ENCODE measurements at regions not wholly inside any gene's neighbourhood (a gene's known extent, or its start where the extent isn't known, plus 50 kb on each side); places are given as distances from the start of the nearest gene placed in this dataset.

DNA sequence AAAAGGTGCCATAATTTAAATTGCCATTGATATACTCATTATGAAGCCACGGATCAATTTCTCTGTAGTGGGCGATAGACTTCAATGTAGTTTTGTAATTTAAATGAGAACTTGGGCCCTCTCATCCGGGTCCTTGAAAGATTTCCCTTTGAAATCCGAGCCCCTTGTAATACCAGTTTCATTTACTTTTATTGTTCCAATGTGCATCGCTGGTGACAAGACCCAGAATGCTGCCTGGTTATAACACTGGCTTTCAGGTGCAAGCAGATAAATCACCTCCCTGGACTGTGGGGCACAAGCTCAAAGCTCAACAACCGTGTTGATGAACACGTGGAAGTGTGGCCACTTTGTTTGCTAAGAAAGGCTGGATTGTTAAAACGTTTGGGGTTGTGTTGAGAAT lies 68.9 kb upstream of the FZD10 start:
- TF ChIP-seq EZH2phosphoT487 (conservative IDR thresholded peaks at IDR 0.05; ENCODE audit: low read length), result no peak
- no peak for TF ChIP-seq CTCF (IDR thresholded peaks at IDR 0.05; ENCODE audit: insufficient read depth, low read length, poor library complexity, severe bottlenecking)
- H4K20me1 ChIP-seq (ENCODE audit: low read depth, low read length), result no peaks in the 10 kb centered on the region
- no peak overlapping the region for H3K9ac ChIP-seq (ENCODE audit: low read length)
- no peaks in the 10 kb centered on the region for H3K9me2 ChIP-seq (replicated peaks; ENCODE audit: insufficient read depth, low read length)
- no peak overlapping the region for H3K4me3 ChIP-seq (ENCODE audit: insufficient read depth, low read length, poor library complexity, severe bottlenecking)
- H3F3A ChIP-seq (ENCODE audit: insufficient read depth), result no peaks in the 10 kb centered on the region
- no peaks in the 10 kb centered on the region for H3K79me2 ChIP-seq (ENCODE audit: insufficient read depth, low read length)
- no peak overlapping the region for H3K4me2 ChIP-seq (ENCODE audit: low read depth, low read length, poor library complexity, severe bottlenecking)
- H3K27me3 ChIP-seq (ENCODE audit: low read length), result no peaks in the 10 kb centered on the region
- H2AFZ ChIP-seq (ENCODE audit: low read depth, low read length, severe bottlenecking), result no peak overlapping the region
- H3K36me3 ChIP-seq (ENCODE audit: low read length), result no peaks in the 10 kb centered on the region
- H3K27ac ChIP-seq (ENCODE audit: low read depth, low read length), result no peak overlapping the region
- no peaks in the 10 kb centered on the region for H3K9me3 ChIP-seq (ENCODE audit: insufficient read depth, low read length)

GRCh38 chr12:130097342-130097741 lies 64.9 kb upstream of the FZD10 start:
- no peak overlapping the region for H2AFZ ChIP-seq (ENCODE audit: low read depth, low read length, severe bottlenecking)
- TF ChIP-seq EZH2phosphoT487 (conservative IDR thresholded peaks at IDR 0.05; ENCODE audit: low read length) (no peak), CTCF (IDR thresholded peaks at IDR 0.05; ENCODE audit: insufficient read depth, low read length, poor library complexity, severe bottlenecking) (no peak)
- no peaks in the 10 kb centered on the region for H3K27me3 ChIP-seq (ENCODE audit: low read length)
- no peak overlapping the region for H3K9ac ChIP-seq (ENCODE audit: low read length)
- no peaks in the 10 kb centered on the region for H3K36me3 ChIP-seq (ENCODE audit: low read length)
- no peak overlapping the region for H3K27ac ChIP-seq (ENCODE audit: low read depth, low read length)
- H3K4me2 ChIP-seq (ENCODE audit: low read depth, low read length, poor library complexity, severe bottlenecking), result no peak overlapping the region
- no peaks in the 10 kb centered on the region for H3F3A ChIP-seq (ENCODE audit: insufficient read depth)
- H3K79me2 ChIP-seq (ENCODE audit: insufficient read depth, low read length), result no peaks in the 10 kb centered on the region
- no peaks in the 10 kb centered on the region for H4K20me1 ChIP-seq (ENCODE audit: low read depth, low read length)
- H3K9me2 ChIP-seq (replicated peaks; ENCODE audit: insufficient read depth, low read length), result no peaks in the 10 kb centered on the region
- no peaks in the 10 kb centered on the region for H3K9me3 ChIP-seq (ENCODE audit: insufficient read depth, low read length)
- H3K4me3 ChIP-seq (ENCODE audit: insufficient read depth, low read length, poor library complexity, severe bottlenecking), result no peak overlapping the region

GRCh38 chr12:130097798-130098255 lies 64.4 kb upstream of the FZD10 start:
- Histone ChIP-seq H3K79me2 (ENCODE audit: insufficient read depth, low read length) (no peaks in the 10 kb centered on the region), H3K4me2 (ENCODE audit: low read depth, low read length, poor library complexity, severe bottlenecking) (no peak overlapping the region), H3F3A (ENCODE audit: insufficient read depth) (no peaks in the 10 kb centered on the region), H3K9ac (ENCODE audit: low read length) (no peak overlapping the region), H3K9me2 (replicated peaks; ENCODE audit: insufficient read depth, low read length) (no peaks in the 10 kb centered on the region), H3K27ac (ENCODE audit: low read depth, low read length) (no peak overlapping the region), H4K20me1 (ENCODE audit: low read depth, low read length) (no peaks in the 10 kb centered on the region), H3K9me3 (ENCODE audit: insufficient read depth, low read length) (no peaks in the 10 kb centered on the region), H3K27me3 (ENCODE audit: low read length) (no peaks in the 10 kb centered on the region), H3K4me3 (ENCODE audit: insufficient read depth, low read length, poor library complexity, severe bottlenecking) (no peak overlapping the region), H3K36me3 (ENCODE audit: low read length) (no peaks in the 10 kb centered on the region), H2AFZ (ENCODE audit: low read depth, low read length, severe bottlenecking) (no peak overlapping the region)
- TF ChIP-seq EZH2phosphoT487 (conservative IDR thresholded peaks at IDR 0.05; ENCODE audit: low read length) (no peak), CTCF (IDR thresholded peaks at IDR 0.05; ENCODE audit: insufficient read depth, low read length, poor library complexity, severe bottlenecking) (no peak)
